ENCODE measurements at regions not wholly inside any gene's neighbourhood (a gene's known extent, or its start where the extent isn't known, plus 50 kb on each side); places are given as distances from the start of the nearest gene placed in this dataset.

DNA sequence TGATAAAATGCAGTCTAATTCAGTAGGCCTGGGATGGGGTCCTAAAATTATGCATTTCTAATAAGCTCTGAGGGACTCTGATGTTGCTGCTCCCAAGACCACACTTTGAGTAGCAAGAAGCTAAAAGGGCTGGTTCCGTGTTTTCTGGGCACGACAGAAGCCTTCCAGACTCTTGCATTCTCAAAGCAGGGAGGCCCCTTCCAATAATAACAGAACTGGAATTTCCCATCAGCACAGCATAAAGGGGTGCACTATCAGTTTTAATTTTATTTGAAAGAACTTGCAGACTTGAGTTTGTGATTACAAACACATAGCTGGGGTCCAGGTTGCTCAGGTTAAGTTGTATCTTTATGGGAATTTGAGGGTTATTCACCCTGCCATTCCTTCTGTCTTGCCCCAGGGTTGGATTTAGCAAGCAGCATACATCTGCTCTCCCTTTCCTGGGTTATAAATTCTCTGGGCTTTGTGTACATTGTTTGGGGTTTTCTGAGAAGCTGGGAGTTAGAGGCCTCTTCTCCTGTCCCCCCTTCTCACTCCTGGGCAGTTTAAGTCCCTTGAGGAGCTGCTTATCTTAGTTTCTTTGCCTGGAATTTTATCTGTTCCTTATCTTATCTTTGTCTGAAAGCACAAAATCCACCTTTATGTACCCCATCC is 94.2 kb upstream of the SLC2A1 start:
- Histone ChIP-seq H3K27ac (ENCODE audit: low read length) (no peak overlapping the region), H4K20me1 (ENCODE audit: insufficient read depth, low read length) (no peaks in the 10 kb centered on the region), H3K79me2 (ENCODE audit: low read length) (no peaks in the 10 kb centered on the region), H3K4me1 (ENCODE audit: low read length) (no peaks in the 10 kb centered on the region), H2AFZ (ENCODE audit: low read length) (no peak overlapping the region), H3K9ac (ENCODE audit: low read length) (no peak overlapping the region), H3K9me2 (replicated peaks; ENCODE audit: insufficient read depth, low read length) (no peaks in the 10 kb centered on the region), H3K9me3 (replicated peaks; ENCODE audit: insufficient read depth, low read length) (no peaks in the 10 kb centered on the region), H3K36me3 (replicated peaks; ENCODE audit: insufficient read depth, low read length) (no peaks in the 10 kb centered on the region), H3K4me2 (ENCODE audit: low read depth, low read length) (no peak overlapping the region), H3F3A (ENCODE audit: insufficient read depth, low read length) (no peaks in the 10 kb centered on the region), H3K4me3 (ENCODE audit: low read length) (no peak overlapping the region), H3K27me3 (replicated peaks; ENCODE audit: insufficient read depth, low read length) (no peaks in the 10 kb centered on the region)
- no peak for DNase-seq
- no peak for TF ChIP-seq EZH2phosphoT487 (IDR thresholded peaks at IDR 0.05; ENCODE audit: low read length)
- no peak for TF ChIP-seq EZH2 (optimal IDR thresholded peaks at IDR 0.05; ENCODE audit: low read depth, low read length)
- TF ChIP-seq, protein P1, sequence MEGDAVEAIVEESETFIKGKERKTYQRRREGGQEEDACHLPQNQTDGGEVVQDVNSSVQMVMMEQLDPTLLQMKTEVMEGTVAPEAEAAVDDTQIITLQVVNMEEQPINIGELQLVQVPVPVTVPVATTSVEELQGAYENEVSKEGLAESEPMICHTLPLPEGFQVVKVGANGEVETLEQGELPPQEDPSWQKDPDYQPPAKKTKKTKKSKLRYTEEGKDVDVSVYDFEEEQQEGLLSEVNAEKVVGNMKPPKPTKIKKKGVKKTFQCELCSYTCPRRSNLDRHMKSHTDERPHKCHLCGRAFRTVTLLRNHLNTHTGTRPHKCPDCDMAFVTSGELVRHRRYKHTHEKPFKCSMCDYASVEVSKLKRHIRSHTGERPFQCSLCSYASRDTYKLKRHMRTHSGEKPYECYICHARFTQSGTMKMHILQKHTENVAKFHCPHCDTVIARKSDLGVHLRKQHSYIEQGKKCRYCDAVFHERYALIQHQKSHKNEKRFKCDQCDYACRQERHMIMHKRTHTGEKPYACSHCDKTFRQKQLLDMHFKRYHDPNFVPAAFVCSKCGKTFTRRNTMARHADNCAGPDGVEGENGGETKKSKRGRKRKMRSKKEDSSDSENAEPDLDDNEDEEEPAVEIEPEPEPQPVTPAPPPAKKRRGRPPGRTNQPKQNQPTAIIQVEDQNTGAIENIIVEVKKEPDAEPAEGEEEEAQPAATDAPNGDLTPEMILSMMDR (IDR thresholded peaks at IDR 0.05; ENCODE audit: low read length): no peak

DNA sequence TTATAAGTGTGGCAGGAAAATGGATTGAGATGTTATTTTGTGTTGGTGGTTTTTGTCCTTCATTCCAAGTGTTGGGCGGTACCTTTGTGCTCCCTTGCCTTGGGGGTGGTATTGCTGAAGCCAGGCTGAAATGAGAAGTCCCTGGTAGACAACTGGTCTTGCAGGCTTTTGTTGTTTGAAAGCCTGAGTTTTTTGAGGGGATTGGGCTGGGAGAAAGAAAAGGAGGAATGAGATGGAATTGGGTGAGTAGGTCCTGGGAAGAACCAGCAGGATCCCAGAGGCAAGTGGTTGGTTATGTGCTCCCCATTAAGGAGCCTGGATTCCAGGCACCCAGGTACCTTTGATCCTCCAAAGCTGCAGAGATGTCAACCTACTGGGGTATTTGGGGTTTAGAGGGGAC is 93.7 kb upstream of the SLC2A1 start:
- no peaks in the 10 kb centered on the region for H3K79me2 ChIP-seq (ENCODE audit: low read length)
- no peak overlapping the region for H2AFZ ChIP-seq (ENCODE audit: low read length)
- H3K36me3 ChIP-seq (replicated peaks; ENCODE audit: insufficient read depth, low read length): no peaks in the 10 kb centered on the region
- TF ChIP-seq EZH2 (optimal IDR thresholded peaks at IDR 0.05; ENCODE audit: low read depth, low read length) (no peak), EZH2phosphoT487 (IDR thresholded peaks at IDR 0.05; ENCODE audit: low read length) (no peak)
- TF ChIP-seq, protein P1 (IDR thresholded peaks at IDR 0.05; ENCODE audit: low read length): no peak
- no peaks in the 10 kb centered on the region for H3K4me1 ChIP-seq (ENCODE audit: low read length)
- H3K27ac ChIP-seq (ENCODE audit: low read length): no peak overlapping the region
- H3K9me3 ChIP-seq (replicated peaks; ENCODE audit: insufficient read depth, low read length): no peaks in the 10 kb centered on the region
- H3F3A ChIP-seq (ENCODE audit: insufficient read depth, low read length): no peaks in the 10 kb centered on the region
- H3K9ac ChIP-seq (ENCODE audit: low read length): no peak overlapping the region
- no peak overlapping the region for H3K4me3 ChIP-seq (ENCODE audit: low read length)
- no peak overlapping the region for H3K4me2 ChIP-seq (ENCODE audit: low read depth, low read length)
- no peaks in the 10 kb centered on the region for H3K9me2 ChIP-seq (replicated peaks; ENCODE audit: insufficient read depth, low read length)
- no peaks in the 10 kb centered on the region for H4K20me1 ChIP-seq (ENCODE audit: insufficient read depth, low read length)
- no peak for DNase-seq
- no peaks in the 10 kb centered on the region for H3K27me3 ChIP-seq (replicated peaks; ENCODE audit: insufficient read depth, low read length)

DNA sequence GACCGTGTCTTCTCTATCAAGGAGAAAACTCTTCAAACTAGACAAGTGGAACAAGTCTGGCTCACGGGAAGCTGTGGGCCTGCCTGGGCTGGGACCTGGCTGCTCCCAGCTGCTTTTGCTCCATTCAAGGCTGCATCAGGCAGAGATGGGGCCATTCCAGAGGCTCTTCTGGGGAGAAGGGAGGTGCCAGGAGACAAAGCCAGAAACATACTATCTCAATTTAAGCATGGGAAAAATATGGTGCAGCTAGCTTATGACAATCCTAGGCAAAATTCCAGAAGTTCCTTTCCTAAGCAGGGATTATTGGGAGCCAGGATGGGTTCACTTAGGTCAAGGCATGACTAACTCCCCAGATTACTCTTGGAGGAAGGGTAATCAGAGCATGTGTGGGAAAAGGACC is 90.8 kb upstream of the SLC2A1 start:
- no peaks in the 10 kb centered on the region for H3K36me3 ChIP-seq (replicated peaks; ENCODE audit: insufficient read depth, low read length)
- no peaks in the 10 kb centered on the region for H3K9me2 ChIP-seq (replicated peaks; ENCODE audit: insufficient read depth, low read length)
- H3K4me3 ChIP-seq (ENCODE audit: low read length): no peak overlapping the region
- H3K4me2 ChIP-seq (ENCODE audit: low read depth, low read length): no peak overlapping the region
- TF ChIP-seq EZH2 (optimal IDR thresholded peaks at IDR 0.05; ENCODE audit: low read depth, low read length): no peak
- no peak for TF ChIP-seq EZH2phosphoT487 (IDR thresholded peaks at IDR 0.05; ENCODE audit: low read length)
- TF ChIP-seq, protein P1 (IDR thresholded peaks at IDR 0.05; ENCODE audit: low read length): no peak
- no peaks in the 10 kb centered on the region for H3K27me3 ChIP-seq (replicated peaks; ENCODE audit: insufficient read depth, low read length)
- no peak for DNase-seq
- H3F3A ChIP-seq (ENCODE audit: insufficient read depth, low read length): no peaks in the 10 kb centered on the region
- H4K20me1 ChIP-seq (ENCODE audit: insufficient read depth, low read length): no peaks in the 10 kb centered on the region
- H3K9ac ChIP-seq (ENCODE audit: low read length): no peak overlapping the region
- no peaks in the 10 kb centered on the region for H3K79me2 ChIP-seq (ENCODE audit: low read length)
- H3K4me1 ChIP-seq (ENCODE audit: low read length): no peaks in the 10 kb centered on the region
- no peaks in the 10 kb centered on the region for H3K9me3 ChIP-seq (replicated peaks; ENCODE audit: insufficient read depth, low read length)
- no peak overlapping the region for H2AFZ ChIP-seq (ENCODE audit: low read length)
- no peak overlapping the region for H3K27ac ChIP-seq (ENCODE audit: low read length)
